HG03558 (cell line): ENCODE measurements at regions not wholly inside any gene's neighbourhood (a gene's known extent, or its start where the extent isn't known, plus 50 kb on each side); places are given as distances from the start of the nearest gene placed in this dataset.

Experiments used
- ATAC-seq: cut with Tn5 transposase; IDR thresholded peaks from one replicate; pipeline ENCODE4 v1.9.1; 2021; ENCODE audit warnings: moderate number of reproducible peaks; ENCODE audit not compliant: unreplicated experiment; ENCODE audit errors: extremely low read depth

DNA sequence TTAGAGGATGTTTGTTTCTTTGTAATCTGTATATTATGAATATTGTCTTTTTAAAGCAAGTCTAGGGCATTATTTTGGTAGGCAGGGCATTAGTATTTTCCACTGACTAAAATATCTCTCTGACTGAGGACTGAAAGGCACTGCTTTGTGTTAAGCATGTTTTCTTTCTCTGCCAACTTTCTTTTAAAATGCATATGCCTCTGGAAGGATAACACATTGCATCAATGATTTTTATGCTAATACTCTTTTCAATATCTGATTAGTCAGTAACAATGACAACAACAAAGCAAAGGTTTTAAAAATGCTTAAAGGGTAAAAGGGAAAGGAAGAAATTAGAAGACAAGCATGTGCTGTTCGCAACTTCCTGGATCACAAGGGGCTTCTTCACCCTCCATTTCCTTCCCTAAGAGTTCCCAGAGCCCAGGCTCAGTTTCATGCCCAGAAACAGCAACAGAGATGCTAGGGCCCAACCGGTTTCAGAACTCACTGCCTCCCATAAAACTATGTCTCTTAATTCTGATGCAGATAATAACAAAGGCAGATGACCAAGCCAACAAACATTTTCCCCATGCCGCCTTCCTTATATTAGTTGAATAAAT is 786.8 kb upstream of the ACVR2A start:
- no peak for ATAC-seq

- no peak for ATAC-seq
These were observed 793.0 kb upstream of the ACVR2A start for GRCh38 chr2:147051814-147052213.

GRCh38 chr2:147051248-147051647 is 793.6 kb upstream of the ACVR2A start:
- ATAC-seq = no peak

- no peak for ATAC-seq
These were observed 794.9 kb upstream of the ACVR2A start for GRCh38 chr2:147049957-147050356.

GRCh38 chr2:147046473-147046872 is 798.4 kb upstream of the ACVR2A start:
- no peak for ATAC-seq

DNA sequence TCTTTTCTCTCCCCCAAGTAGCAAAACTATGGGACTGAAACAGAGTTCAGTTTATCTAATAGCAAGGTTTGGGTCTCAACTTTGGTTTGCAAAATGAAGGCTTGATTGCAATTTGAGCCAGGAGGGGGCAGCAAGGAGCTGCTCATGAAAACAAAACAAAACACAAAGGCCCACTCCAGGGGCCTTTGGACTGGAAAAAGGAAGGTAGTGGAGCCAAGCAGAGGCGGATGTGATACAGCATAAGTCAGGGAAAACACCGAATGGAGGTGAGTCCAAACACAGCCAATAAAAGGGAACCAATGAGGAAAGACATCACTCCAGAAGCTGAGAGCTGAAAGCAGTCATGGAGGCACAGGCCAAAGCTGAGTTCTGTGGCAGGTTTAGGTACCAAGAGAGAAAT is 799.7 kb upstream of the ACVR2A start:
- ATAC-seq = no peak

- ATAC-seq = no peak
These were observed 803.7 kb upstream of the ACVR2A start for GRCh38 chr2:147041121-147041494.

DNA sequence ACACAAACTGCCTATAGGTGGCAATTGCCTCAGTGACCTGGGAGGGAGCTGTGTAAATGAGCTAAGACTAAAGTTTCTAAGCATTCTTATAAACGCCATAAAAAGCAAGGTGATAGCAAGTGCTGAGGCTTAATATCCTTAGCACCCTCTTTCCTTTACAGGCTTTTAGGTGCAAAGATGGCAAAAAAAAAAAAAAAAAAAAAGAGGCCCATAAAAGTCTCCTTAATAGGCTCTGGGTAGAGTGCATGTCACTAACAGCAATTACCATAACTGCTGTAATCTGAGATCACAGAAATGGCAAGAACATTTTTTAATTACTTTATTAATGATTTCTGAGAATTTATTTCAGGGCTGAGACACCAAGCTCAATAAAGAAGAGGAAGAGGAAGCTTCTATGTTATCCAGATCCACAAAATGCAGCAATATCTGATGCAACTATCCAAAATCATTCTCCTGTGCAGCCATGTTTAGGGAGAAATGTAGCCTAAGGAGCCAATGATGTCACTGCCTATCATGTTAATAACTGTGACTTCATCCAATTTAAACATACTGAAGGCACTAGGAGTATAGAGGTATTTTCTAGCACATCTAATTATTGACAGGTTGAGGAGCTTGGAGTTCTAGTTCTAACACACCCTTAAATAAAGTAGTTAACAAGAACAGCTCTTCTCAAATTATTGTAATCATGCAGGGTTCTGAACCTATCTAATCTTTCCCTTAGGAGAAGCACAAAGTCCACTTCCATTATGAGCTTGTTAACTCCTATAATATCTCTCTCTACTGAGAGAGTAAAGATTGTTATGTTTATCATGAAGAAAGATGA is 804.3 kb upstream of the ACVR2A start:
- no peak for ATAC-seq

DNA sequence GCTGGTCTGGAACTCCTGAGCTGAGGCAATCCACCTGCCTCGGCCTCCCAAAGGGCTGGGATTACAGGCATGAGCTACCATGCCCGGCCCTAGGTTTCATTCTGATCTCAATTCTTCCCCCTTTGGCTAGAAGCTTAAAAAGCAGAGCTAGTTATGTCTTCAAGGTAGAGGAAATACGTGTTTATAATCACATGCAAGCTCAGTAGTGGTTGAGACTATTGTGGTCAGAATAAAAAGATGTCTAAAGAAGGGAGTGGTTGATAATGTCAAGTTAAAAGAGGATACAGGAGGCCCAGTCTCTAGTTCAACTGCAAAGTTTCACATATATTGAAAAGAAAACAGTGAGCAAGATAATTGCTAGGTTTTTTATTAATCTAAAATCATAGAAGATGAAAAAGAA is 807.8 kb upstream of the ACVR2A start:
- ATAC-seq = no peak

GRCh38 chr2:147033044-147033443 is 811.8 kb upstream of the ACVR2A start:
- ATAC-seq = no peak

DNA sequence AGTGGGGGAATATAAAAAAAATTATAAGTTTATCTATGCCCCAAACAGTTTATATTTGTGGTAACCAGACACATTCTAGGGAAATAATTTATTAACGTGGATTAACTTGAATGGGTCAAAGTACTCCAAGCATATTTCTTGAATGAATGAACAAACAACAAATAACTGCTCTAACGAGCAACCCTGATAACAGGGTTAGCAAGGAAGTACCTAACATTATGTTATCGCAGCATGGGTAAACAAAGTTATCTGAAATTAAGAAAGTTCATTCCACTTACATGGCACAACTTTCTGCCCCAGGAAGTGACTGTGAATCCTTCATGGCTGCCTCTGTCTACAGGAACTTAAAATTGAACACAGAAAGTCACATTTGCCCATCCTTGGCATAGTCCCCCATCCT is 812.9 kb upstream of the ACVR2A start:
- no peak for ATAC-seq

- ATAC-seq = no peak
These were observed 813.7 kb upstream of the ACVR2A start for GRCh38 chr2:147030966-147031720.

DNA sequence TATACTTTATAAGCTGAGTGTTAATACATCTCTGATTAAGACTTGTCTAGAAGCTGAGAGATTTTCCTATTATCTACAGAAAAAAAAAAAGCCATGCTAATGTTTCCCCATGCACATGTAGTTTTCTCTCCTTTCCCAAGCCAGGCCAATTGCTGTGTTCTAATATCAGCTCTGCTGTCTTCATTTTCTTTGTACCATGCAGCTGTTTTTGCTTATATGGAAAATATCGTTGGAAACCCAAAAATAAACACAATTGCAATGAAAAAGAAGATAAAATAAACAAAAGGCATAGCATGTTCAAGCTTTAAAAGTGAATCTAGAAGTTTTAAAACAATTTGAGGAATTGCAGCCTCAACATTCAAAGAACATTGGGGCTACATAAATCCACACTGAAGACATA is 817.4 kb upstream of the ACVR2A start:
- ATAC-seq = no peak

DNA sequence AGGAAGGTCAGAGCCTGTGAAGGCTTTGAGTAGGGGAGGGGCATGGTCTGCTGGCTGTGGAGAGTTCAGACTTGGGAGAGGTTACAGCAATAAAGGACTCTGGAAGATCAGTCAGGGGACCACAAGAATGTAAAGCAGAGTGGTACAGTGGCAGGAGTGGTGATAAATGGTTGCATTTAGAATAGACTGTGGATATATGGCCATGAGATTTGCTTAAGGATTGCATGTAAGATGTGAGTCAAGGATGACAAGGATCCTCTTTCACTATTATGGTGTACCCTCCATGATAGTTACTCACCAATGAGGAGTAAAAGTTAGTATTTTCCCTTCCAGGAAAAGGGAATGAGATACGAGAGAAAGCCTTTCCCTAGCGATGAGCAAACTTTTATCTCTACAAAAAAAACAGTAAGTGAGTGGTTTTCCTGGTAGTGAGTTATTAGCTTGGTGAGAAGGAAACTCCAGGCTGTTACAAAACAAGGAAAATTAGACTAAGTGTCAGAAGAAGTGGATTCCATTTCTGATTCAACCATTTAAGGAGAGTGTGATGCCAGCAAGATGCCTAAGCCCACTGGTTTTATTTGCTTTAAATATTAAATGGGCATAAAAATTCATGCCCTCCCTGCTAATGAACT is 818.0 kb upstream of the ACVR2A start:
- ATAC-seq = no peak

GRCh38 chr2:147025646-147026585 is 818.9 kb upstream of the ACVR2A start:
- no peak for ATAC-seq

DNA sequence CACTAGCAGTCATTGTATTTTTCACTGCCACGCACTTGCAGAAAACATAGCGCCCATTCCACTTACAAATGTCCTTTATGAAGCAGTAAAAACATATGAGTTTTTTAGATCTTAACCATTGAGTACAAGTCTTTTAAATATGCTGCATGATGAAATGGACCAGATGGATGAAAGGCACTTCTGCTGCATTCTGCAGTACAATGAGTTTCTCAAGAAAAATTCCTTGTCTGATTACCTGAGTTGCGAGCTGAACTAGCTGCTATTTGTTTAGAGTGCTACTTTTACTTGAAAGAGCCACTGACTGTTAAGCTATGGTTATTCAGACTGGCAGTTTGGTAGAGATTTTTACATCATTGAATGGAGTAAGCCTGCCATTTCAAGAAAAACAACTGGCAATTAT is 825.5 kb upstream of the ACVR2A start:
- no peak for ATAC-seq

DNA sequence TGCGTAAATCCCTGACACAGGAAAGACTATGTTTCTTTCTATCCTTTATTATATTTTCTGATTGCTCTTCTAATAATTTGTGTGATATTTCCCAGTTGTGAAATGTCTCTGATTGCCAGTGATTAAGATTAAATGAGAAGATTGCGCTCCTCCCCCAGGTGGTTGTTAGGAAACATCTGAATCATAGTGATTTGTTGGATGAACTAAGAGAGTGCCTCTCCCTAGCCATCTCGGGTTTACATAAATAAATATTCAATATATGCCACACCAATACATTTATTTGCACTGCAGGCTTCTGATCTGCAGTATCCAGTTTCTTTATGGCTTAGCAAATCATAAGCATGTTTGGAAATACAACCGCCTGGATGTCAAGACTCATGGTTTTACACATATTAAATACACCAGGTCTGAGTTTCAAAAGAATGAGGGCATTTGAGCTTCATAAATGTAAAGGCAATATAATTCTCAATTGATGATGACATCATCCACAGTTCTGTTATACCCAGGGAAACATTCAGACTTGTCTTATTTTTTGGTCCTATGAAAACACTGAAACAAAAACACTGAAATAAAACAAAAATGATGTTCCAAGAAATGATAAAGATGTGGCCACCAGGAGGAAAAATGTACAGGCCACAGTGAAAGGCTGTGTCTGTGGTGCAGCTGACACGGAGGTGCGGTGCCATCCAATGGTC is 826.7 kb upstream of the ACVR2A start:
- no peak for ATAC-seq

GRCh38 chr2:147016181-147016580 is 828.6 kb upstream of the ACVR2A start:
- no peak for ATAC-seq

DNA sequence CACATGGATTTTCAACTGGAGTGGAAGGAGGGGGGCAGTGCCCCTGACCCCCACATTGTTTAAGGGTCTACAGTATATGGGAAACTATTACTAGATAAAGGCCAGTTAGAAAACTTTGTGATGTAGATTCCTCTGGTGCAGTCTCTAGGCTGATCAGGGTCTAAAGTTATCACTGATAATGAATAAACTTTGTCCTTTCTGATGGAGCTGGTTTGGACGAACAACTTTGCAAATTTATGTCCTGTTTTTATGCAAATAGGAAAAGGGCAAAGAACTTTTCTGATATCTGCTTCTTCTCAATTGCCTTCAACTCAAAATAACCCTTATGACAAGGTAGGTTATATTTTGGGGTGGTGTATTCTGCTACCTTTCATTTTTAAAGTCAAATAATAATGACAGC is 829.2 kb upstream of the ACVR2A start:
- no peak for ATAC-seq
